GM18907 (cell line): ENCODE measurements at regions not wholly inside any gene's neighbourhood (a gene's known extent, or its start where the extent isn't known, plus 50 kb on each side); places are given as distances from the start of the nearest gene placed in this dataset.

Source experiments
- ATAC-seq: cut with Tn5 transposase; IDR thresholded peaks from one replicate; pipeline ENCODE4 v1.9.1; 2021; ENCODE audit warnings: mild to moderate bottlenecking, moderate library complexity; ENCODE audit not compliant: unreplicated experiment

DNA sequence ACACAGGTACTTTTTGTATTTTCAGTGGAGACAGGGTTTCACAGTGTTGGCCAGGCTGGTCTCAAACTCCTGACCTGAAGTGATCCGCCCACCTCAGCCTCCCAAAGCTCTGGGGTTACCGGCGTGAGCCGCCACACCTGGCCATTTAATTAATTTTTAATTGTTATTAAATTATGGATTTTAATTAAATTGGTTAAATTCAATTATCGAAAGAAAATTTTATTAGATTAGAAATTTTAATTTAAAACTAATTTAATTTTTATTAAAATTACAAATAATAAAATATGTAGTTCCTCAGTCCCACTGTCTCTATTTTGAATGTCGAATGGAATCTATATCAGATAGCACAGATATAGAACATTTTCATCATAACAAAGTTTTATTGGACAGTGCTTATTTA is 416.5 kb downstream of the GABRG2 start:
- no peak for ATAC-seq

DNA sequence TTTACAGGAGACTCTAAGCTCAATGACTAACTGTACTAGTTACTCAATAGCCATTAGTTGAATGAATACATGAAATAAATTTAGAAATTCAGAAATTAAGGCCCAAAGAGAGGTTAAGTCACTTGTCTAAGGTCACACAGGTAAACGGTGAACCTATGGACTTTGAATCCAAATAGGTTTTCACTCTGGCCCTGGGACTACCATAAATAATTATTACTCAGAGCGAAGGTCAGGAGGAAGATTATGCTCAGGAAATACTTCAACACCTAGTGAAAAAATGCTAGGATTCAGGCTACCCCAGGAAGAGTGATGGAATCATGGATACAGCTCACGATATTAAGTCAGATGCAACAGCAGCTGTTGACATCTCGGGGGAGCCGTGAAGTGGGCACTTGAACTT is 417.4 kb downstream of the GABRG2 start:
- ATAC-seq = no peak

DNA sequence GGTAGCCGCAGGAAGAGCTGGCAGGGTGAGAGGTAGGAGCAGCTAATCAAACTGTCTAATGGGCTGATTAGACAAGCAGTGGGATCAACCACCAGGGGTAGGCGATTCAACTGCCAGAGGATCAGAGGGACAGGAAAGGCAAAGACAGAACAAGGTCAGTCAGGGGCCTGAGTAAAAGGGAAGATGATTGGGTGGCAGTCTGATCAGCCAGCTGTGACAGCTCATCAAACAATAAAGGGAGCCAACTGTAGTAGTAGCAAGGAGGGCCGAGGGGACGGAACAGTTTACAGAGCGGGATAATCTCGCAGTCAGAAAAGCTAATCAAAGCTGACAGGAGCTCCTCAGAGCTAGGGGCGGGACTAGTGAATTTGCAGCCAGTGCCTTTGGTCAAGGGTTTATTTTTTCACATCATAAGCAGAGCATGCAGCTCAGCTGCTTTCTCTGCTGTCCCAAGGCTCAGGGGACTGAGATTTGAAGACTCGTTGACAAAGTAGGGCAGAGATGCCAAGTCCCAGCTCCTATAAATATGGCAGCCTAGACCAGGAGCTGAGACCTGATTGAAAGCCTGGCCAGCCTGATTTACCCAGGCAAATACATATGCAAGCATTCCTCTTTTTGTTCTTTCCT is 418.2 kb downstream of the GABRG2 start:
- ATAC-seq = no peak

DNA sequence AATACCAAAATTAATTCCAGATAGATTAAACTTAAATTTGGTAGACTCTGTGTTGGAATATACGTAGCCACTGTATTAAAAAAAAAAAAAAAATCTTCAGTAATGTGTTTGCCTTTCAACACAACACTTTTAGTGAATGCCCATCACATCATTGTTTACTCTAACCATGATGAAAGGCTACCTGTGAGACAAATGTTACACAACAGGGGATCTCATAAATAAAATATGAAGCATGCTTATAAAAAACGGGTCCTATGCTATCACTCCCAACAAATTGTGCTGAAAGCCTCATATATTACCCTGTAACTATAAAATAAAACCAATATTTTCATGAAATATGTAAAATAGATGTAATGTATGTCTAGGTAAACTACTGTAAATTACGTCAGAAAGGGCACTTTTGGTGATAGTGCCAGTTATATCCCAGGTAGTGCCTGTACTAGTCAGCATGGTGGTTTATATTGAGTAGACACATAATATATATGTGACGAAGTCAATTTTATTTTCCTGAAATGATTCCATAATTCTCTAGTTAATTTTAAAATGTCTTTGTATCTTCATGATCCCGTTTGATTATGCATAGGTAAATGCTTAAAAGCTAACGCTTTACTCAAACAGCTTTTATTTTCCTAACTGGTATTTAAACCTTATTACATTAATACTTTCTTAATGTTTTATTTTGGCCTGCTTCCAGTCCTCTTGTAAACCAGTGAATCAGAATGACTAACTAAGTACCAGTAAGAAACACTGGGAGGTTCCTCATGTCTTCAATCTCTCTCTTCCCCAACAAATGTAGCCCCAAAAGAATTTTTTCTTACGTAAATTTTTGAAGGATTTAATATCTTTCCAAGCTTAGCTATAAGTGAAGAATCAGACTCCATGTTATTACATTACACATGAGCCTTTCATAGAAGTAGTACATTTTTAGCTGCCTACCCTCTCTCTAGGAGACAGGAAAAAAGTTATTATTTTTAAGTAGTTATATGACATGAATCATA is 420.3 kb downstream of the GABRG2 start:
- no peak for ATAC-seq

DNA sequence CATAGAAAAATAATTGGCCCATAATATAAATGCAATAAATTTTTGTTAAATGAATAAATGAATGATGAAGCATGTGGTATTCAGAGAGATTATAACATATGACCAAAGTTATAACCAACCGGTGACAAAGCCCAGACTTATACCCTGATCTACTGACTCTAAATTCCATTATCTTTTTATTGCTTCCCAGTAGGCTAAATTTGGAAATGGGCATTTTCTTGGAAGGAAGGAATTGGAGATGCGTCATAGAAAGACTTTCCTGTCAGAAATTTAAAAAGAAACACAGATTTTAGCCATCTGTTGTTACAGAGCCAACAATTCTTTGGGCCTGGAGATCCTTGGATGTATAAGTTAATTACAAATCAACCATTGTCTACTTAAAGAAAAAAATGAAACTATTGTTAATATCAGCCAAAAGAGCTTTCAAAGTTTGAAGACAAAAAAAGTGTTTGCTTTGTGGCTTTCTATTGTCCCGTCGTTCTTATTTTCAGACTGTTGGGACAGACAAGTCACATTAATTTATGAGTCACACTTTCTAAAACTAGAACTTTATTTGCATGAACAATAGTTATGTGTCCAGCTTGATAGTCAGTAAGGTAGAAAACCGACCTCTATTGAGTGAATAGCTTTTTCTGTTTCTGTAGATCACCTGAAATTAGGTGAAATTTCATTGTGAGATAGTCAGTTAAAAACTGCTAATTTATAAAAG is 428.7 kb downstream of the GABRG2 start:
- no peak for ATAC-seq

DNA sequence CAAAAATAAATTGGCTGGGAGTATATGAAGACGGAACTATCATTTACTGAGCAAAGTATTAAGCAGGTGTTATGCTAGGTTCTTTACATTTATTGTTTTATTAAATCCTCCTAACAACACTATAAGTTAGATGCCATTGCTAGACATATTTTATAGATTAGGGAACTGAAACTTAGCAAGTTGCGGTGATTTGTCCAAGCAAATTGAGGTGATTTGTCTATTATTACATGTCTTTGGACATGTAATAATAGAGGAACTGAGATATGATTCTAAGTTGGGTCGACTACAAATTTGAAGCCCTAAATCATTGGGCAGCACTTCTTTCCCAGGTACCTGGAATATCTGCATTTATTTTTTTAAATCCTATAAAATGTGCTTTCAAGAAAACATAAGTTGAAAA is 429.9 kb downstream of the GABRG2 start:
- ATAC-seq = no peak

DNA sequence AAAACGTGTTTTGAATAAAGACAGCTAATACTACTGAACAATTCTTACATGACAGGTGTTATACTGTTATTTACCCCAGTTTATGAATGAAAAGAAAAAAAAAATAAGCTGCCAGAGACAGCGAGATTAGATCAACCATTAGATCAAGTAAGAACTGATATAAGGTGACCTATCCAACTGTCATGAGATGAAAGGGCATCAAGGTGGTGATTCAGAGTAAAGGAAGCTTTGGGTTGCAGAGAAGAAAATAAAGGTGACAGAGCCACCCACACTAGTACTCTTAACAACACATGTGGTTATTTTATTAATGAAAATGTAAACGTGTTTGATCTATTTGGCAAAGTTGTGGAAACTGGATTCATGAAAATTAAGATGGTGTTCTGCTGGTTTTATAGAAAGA is 435.2 kb downstream of the GABRG2 start:
- ATAC-seq = no peak

DNA sequence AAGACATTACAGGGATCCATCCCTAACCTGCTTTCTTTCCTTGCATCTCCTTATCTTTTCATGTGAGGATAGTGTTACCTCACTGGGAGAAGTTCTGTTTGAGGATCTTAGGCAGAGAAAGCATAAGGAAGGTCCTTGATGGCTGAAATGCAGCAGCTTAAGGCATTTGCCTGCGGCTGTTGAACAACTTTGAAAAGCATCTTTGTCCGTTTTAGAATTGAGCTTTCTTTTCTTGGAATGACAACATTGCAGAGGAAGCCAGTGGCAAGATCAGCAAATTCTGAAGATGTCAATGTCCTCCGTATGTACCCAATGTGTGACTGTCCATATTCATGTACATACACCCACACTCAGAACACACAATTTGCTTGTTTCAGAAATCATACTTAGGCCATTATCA is 436.2 kb downstream of the GABRG2 start:
- ATAC-seq = no peak

DNA sequence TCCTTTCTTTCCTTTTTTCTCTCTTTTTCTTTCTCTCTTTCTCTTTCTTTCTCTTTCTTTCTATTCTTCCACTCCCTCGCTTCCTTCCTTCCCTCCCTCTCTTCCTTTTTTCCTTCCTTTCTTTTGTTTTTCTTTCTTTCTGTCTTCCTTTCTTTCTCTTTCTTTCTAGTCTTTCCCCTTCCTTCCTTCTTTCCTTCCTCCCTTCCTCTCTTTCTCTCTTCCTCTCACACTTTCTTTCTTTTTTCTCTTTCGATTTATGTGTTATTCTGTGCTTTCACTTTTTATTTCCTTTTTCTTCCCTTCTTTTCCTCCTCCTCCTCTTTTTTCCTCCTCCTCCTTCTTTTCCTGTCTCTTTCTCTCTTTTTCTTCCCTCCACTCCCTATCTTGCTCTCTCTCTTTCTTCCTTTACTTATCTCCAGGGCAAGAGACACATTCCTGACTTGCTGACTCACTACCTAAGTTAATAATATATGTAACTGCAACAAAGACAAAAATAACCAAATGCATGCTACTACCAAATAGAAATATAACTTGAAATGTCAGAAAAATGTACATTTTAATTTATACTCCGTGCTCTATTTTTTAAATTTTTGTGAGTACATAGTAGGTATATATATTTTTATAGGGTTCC is 445.5 kb downstream of the GABRG2 start:
- no peak for ATAC-seq

DNA sequence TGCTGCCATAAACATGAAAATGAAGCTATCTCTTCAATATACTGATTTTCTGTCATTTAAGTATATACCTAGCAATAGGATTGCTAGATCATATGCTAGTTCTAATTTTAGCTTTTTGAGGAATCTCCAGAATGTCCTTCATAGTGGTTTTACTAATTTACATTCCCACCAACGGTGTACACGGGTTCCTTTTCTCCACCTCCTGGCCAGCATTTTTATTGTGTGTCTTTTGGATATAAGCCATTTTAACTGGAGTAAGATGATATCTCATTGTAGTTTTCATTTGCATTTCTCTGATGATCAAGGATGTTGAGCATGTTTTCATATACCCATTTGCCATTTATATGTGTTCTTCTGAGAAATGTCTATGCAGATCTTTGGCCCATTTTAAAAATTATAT is 446.5 kb downstream of the GABRG2 start:
- no peak for ATAC-seq

DNA sequence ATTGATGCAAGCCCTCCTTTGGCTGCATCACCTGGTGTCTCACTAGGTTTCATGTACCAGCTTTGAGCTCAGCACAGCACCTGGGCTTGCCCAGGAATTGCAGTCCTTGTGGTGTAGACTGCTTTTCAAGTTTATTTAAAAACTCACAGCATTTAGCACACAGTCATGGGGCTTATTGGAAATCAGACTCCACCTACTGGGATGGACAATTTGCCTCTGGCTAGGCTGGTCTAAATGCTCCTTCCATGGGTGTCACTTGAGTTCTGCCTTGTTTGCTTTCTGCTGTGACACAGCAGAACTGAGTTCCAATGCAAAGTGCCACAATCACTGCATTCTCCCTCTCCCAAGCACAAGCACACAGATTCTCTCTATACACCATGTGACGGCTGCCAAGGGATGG is 453.3 kb downstream of the GABRG2 start:
- ATAC-seq = no peak

DNA sequence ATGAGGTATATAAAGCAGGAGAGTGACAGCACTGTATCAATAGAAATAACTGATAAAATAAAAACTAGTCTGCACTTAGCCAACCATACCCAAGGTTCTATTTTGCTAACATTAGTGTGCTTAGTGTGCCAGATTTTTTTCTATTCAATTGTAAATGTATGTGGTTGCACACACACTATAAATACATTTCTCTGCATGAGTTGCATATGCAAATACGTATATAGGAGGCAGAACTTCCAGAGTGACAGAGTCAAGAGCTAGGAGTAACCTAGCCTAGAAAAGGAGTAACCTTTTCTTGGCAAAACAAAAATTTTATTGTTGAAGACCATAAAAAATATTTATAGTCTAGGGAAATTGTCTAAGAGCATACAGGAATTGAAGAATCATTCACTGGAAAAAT is 461.6 kb downstream of the GABRG2 start:
- ATAC-seq = no peak

DNA sequence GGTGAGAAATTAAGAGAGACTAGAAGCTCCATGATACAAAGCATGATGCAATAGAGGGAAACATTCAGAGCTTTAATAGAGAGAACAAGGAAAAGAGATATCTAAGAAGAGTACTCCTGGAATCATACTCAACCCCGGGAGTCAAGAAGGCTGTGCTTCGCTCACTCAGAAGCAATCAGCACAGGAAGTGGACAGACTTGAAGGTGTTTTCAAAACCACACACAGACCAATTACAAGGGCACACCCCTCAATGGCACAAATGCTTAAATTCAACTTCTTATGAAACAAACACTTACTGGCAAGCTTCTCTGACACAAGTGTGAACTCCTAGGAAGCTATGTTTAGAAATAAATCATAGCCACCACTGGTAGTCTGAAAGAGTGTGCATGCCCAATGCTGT is 462.3 kb downstream of the GABRG2 start:
- ATAC-seq = no peak

DNA sequence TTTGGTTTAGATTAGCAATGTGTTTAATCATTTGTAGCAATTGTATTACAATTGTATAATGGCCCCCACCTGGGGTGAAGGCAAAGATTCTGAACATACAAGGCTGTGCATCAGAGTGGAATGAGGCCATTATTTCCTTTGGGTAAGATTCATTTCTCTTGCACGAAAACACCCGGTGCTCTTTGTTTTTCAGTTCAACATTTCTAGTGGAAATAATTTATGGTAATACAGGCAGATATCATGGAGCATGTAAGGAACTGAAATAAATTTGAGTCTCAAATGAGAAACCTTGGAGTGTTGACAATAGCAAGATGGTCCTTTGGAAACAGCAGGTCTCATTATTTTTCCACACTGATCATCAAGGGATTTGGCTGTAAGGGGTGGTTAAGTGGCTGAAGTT is 475.9 kb downstream of the GABRG2 start:
- ATAC-seq = no peak

DNA sequence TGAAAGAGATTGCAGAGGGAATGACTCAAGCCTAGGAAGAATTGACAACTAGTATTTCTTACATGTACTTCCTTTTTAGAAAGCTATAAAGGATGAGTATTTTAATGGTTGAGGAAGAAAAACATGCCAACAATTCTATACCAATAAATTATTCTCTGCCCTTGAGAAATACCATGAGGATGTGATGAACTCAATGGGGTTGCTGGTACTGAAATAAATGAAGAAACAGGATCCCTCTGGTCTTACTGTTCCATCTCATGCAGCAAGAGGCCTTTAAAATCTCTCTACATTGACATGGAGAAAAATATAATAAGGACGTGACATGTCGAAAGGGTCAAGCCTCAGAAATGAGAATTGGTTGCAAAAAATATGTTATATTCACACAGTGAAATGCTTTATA is 477.3 kb downstream of the GABRG2 start:
- no peak for ATAC-seq

DNA sequence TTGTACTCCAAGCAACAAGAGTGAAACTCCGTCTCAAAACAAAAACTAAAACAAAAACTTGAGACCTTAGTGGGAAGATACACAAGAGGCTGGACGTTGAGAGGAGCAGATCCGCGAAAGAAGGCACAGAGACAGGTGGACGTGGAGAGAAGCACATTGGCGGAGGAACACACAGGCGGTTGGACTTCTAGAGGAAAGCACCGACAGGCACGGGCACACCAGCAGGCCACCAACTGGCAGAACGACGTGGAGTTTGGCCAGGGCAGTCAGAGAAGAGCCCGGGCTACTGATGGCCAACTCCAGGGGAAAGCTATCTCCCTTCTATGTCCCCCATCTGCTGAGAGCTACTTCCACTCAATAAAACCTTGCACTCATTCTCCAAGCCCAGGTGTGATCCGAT is 482.7 kb downstream of the GABRG2 start:
- ATAC-seq = no peak

DNA sequence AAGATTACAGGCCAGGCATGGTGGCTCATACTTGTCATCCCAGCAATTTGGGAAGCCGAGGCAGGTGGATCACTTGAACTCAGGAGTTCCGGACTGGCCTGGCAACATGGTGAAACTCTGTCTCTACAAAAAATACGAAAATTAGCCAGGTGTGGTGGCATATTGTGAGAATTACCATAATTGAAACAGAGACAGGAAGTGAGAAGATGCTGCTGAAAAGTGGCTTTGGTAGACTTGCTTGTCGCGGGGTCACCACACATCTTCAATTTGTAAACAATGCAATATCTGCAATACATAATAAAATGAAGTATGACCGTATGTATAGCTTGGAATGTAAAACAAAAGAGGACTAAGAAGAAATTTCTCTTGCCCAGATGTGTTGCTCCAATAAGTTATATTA is 490.5 kb downstream of the GABRG2 start:
- ATAC-seq = no peak

DNA sequence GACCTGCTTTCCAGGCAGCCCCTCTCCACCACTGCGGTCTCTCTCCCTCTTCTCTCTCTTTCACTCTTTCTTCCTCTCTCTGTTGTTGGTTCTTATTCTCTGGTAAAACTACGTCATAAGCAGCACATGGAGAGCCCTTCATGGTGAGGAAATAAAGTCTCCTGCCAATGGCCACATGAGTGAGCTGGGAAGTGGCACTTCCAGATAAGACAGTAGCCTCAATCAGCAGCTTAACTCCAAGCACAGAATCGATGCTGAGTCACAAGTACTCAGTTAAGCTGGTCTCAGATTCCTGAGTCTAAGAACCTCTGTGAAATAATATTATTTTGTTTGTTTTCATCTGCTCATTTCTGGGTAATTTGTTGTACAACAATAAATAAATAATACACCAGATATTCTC is 500.1 kb downstream of the GABRG2 start:
- ATAC-seq = no peak

DNA sequence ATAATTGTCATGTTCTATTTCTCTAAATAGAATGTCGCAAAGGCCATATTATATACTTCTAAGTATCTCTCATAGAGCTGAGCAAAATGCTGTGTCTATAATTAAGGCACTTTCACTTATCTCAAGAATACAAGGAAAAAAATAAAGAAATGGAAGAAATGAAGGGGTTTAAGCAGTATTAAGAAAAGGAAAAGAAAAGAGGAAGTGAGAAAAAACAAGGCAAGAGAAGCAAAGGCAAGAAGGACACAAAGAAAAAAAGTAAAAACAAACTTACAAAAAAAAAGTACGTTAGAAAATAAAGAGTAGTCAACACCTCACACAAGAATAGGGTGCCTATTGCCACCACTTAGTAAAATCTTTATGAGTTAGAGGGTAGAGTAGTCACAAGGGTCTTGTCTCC is 506.2 kb downstream of the GABRG2 start:
- no peak for ATAC-seq

DNA sequence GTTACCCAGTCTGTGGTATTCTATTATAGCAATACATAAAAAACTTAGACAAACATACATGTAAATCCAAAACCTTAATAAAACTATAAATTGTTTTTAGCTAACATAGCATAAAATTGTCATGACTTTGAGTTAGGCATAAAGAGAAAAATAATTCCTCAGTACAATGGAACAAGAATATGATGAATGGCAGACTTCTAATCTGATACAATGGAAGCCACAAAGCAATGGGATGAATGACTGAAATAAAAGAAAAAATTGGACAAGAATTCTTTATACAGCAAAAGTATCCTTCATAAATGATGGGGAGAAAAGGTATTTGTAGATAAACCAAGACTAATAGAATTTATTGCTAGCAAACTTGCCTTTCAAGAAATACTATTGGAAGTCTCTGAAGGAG is 524.2 kb downstream of the GABRG2 start:
- no peak for ATAC-seq

DNA sequence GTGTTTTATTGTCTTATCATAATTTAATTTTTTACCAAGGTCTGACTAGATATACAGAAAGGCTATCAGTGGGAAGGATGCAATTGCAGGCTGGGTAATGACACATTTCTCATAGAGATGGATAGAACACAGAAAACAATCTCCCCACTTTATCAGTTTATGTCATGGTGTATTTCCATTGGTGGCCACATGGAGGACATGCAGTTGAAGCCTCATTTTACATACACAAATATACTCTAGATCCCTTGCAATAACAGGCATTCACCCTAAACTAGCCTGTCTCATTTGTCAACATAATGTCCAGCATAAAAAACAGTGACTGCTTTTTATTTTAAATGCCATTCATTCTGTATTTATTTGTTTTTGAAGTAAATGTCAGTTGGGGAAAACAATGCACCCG is 526.3 kb downstream of the GABRG2 start:
- ATAC-seq = peak; percentile 62
